PC-3 (cell line): ENCODE measurements at regions not wholly inside any gene's neighbourhood (a gene's known extent, or its start where the extent isn't known, plus 50 kb on each side); places are given as distances from the start of the nearest gene placed in this dataset.
"Not testable (repeated sequence)": the region's sequence is repeated elsewhere in the genome, so short reads cannot be mapped to it uniquely, and the experiment has no call there.

Experiments used
- ATAC-seq: fragments of 200-7000 bp; cut with Tn5 transposase; 2 replicates; pipeline ENCODE4 v1.9.1; 2020; ENCODE audit warnings: mild to moderate bottlenecking, moderate library complexity
- BruUV-seq: library from RNA; stranded (reverse); fragments of 400-500 nt; replicated peaks from 2 replicates; lab custom pipeline; 2021; lab: Mats Ljungman, UMichigan
- CTCF ChIA-PET: fragments of 300-600 bp; sonication (Branson Sonifier 250); formaldehyde crosslinking; loops from one replicate; lab custom pipeline; 2022; ENCODE audit warnings: antibody characterized with exemption; lab: Charles Lee
- POLR2A ChIA-PET: fragments of 300-600 bp; sonication (Branson Sonifier 250); formaldehyde crosslinking; loops from one replicate; lab custom pipeline; 2022; ENCODE audit warnings: antibody characterized with exemption; ENCODE audit not compliant: unreplicated experiment; lab: Charles Lee
- DNase-seq: peaks from one replicate; pipeline ENCODE4 v3.0.0-alpha.2; 2015
- H2AFZ ChIP-seq: fragments of 300-600 bp; sonication (generic); 2 replicates; pipeline ENCODE4 v1.6.0; 2016; ENCODE audit warnings: antibody characterized with exemption, low read length
- H3F3A ChIP-seq: fragments of 300-600 bp; sonication (generic); one replicate; pipeline ENCODE4 v1.6.0; 2017; ENCODE audit warnings: antibody characterized with exemption, low read length, control low read depth, mild to moderate bottlenecking; ENCODE audit not compliant: unreplicated experiment
- H3K27ac ChIP-seq: fragments of 300-600 bp; sonication (generic); 2 replicates; pipeline ENCODE4 v1.5.1; 2016; ENCODE audit warnings: mild to moderate bottlenecking, low read length
- H3K27me3 ChIP-seq: fragments of 300-600 bp; sonication (generic); 2 replicates; pipeline ENCODE4 v1.6.1; 2016; ENCODE audit warnings: low read length, mixed read lengths
- H3K36me3 ChIP-seq: fragments of 300-600 bp; sonication (generic); 2 replicates; pipeline ENCODE4 v1.6.1; 2016; ENCODE audit warnings: low read depth, mixed run types, low read length, mixed read lengths
- H3K4me1 ChIP-seq: fragments of 300-600 bp; sonication (generic); 2 replicates; pipeline ENCODE4 v1.5.1; 2016; ENCODE audit warnings: low read length; ENCODE audit not compliant: insufficient read depth
- H3K4me2 ChIP-seq: fragments of 300-600 bp; sonication (generic); 2 replicates; pipeline ENCODE4 v1.6.0; 2016; ENCODE audit warnings: low read length
- H3K4me3 ChIP-seq: fragments of 300-600 bp; sonication (generic); 2 replicates; pipeline ENCODE4 v1.5.1; 2016; ENCODE audit warnings: mild to moderate bottlenecking, low read length, mixed read lengths
- H3K79me2 ChIP-seq: fragments of 300-600 bp; sonication (generic); 2 replicates; pipeline ENCODE4 v1.6.1; 2017; ENCODE audit warnings: low read length, mixed read lengths
- H3K9ac ChIP-seq: fragments of 300-600 bp; sonication (generic); 2 replicates; pipeline ENCODE4 v1.6.0; 2016; ENCODE audit warnings: mild to moderate bottlenecking, low read length
- H3K9me2 ChIP-seq: fragments of 300-600 bp; sonication (generic); replicated peaks from 2 replicates; pipeline ENCODE4 v1.6.1; 2016; ENCODE audit warnings: mixed run types, low read length, mixed read lengths
- H3K9me3 ChIP-seq: fragments of 300-600 bp; sonication (generic); 2 replicates; pipeline ENCODE4 v1.6.1; 2016; ENCODE audit warnings: low read length, mixed read lengths
- H4K20me1 ChIP-seq: fragments of 300-600 bp; sonication (generic); 2 replicates; pipeline ENCODE4 v1.6.1; 2016; ENCODE audit warnings: low read length, mixed read lengths
- CTCF ChIP-seq: fragments of 300-600 bp; sonication (generic); conservative IDR thresholded peaks from 2 replicates; pipeline ENCODE4 v1.5.1; 2017; ENCODE audit warnings: antibody characterized with exemption, low read depth, mild to moderate bottlenecking, low read length
- EZH2 ChIP-seq: fragments of 300-600 bp; sonication (generic); IDR thresholded peaks from one replicate; pipeline ENCODE4 v1.6.1; 2017; ENCODE audit warnings: antibody characterized with exemption, mild to moderate bottlenecking, low read length; ENCODE audit not compliant: unreplicated experiment
- EZH2phosphoT487 ChIP-seq: fragments of 300-600 bp; sonication (generic); IDR thresholded peaks from 2 replicates; pipeline ENCODE4 v1.6.1; 2018; ENCODE audit warnings: mild to moderate bottlenecking, antibody characterized with exemption, low read length, borderline replicate concordance
- intact Hi-C: fragments of 100-400 bp; cut with micrococcal nuclease; formaldehyde crosslinking; loops from 2 replicates; pipeline ENCODE4 v1.9.0; 2023

- Histone ChIP-seq H3K79me2 (no peaks in the 10 kb centered on the region), H3K4me2 (no peak overlapping the region), H3K4me1 (no peaks in the 10 kb centered on the region), H4K20me1 (no peaks in the 10 kb centered on the region), H3K4me3 (no peak overlapping the region), H3K9ac (no peak overlapping the region), H3K9me3 (no peaks in the 10 kb centered on the region), H3K27me3 (peaks cover 35% of the 10 kb centered on the region), H3F3A (no peaks in the 10 kb centered on the region), H3K27ac (no peak overlapping the region), H3K9me2 (no peaks in the 10 kb centered on the region), H2AFZ (no peak overlapping the region), H3K36me3 (no peaks in the 10 kb centered on the region)
- ChIA-PET POLR2A (no interaction called here), CTCF (no interaction called here)
- TF ChIP-seq EZH2 (no peak), EZH2phosphoT487 (no peak), CTCF (no peak)
- intact Hi-C loops: no loop called here
- BruUV-seq: no TSS peak
- ATAC-seq (no peak), DNase-seq (no peak)
Observed at GRCh38 chr2:20949256-20949655, 94.6 kb downstream of the APOB start.

- H4K20me1 ChIP-seq: no peaks in the 10 kb centered on the region
- CTCF ChIA-PET: no interaction called here
- no peak overlapping the region for H3K4me2 ChIP-seq
- no peaks in the 10 kb centered on the region for H3K79me2 ChIP-seq
- DNase-seq (no peak), ATAC-seq (no peak)
- H3K9ac ChIP-seq: no peak overlapping the region
- H3K36me3 ChIP-seq: no peaks in the 10 kb centered on the region
- H3K9me3 ChIP-seq: no peaks in the 10 kb centered on the region
- no peaks in the 10 kb centered on the region for H3F3A ChIP-seq
- no TSS peak for BruUV-seq
- peaks cover 35% of the 10 kb centered on the region for H3K27me3 ChIP-seq
- H3K9me2 ChIP-seq: no peaks in the 10 kb centered on the region
- POLR2A ChIA-PET: no interaction called here
- H3K27ac ChIP-seq: no peak overlapping the region
- TF ChIP-seq EZH2 (no peak), EZH2phosphoT487 (no peak), CTCF (no peak)
- H3K4me3 ChIP-seq: no peak overlapping the region
- intact Hi-C loops: no loop called here
- H3K4me1 ChIP-seq: no peaks in the 10 kb centered on the region
- no peak overlapping the region for H2AFZ ChIP-seq
Observed at GRCh38 chr2:20946468-20946867, 97.4 kb downstream of the APOB start.

- CTCF ChIA-PET, DNase-seq, ATAC-seq, H3K36me3 ChIP-seq, H2AFZ ChIP-seq, H3K4me2 ChIP-seq, H3K9me2 ChIP-seq, H3K4me3 ChIP-seq, H3K9ac ChIP-seq, H3K79me2 ChIP-seq, H4K20me1 ChIP-seq, H3K27ac ChIP-seq, H3K4me1 ChIP-seq, POLR2A ChIA-PET, H3F3A ChIP-seq, BruUV-seq, intact Hi-C loops, H3K9me3 ChIP-seq: not testable (repeated sequence)
- H3K27me3 ChIP-seq: peaks cover 19% of the 10 kb centered on the region
Observed at GRCh38 chr2:20943721-20944120, 100.2 kb downstream of the APOB start.
